GM10266 (cell line): ENCODE measurements at regions not wholly inside any gene's neighbourhood (a gene's known extent, or its start where the extent isn't known, plus 50 kb on each side); places are given as distances from the start of the nearest gene placed in this dataset.

ENCODE experiments used
- DNase-seq: peaks from one replicate; pipeline ENCODE4 v3.0.0; 2012; ENCODE audit errors: extremely low spot score
- TF ChIP-seq, protein P1 (sequence below): IDR thresholded peaks from 2 replicates; pipeline ENCODE4 v1.5.1; 2012; ENCODE audit warnings: mild to moderate bottlenecking, low read depth; ENCODE audit not compliant: control insufficient read depth, insufficient read depth; ENCODE audit errors: missing control alignments

DNA sequence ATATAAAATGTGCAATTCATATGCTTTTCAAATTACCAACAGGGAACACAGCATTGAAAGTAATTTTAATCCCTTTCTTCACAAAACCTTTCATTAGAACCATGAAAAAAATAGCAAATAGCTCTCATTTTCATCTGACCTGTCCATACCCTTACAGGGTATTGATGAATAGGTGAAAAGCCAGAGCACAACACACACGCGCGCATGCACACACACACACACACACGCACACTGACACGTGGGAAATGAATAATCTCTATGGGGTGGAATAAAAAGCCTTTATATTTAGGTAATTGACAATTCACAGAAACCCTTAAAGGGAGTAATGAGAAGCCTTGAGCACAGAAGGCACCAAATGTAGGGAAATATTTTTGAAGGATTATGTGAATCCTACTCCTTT lies 76.2 kb upstream of the POU2AF2 start:
- DNase-seq, result no peak
- TF ChIP-seq, protein P1, sequence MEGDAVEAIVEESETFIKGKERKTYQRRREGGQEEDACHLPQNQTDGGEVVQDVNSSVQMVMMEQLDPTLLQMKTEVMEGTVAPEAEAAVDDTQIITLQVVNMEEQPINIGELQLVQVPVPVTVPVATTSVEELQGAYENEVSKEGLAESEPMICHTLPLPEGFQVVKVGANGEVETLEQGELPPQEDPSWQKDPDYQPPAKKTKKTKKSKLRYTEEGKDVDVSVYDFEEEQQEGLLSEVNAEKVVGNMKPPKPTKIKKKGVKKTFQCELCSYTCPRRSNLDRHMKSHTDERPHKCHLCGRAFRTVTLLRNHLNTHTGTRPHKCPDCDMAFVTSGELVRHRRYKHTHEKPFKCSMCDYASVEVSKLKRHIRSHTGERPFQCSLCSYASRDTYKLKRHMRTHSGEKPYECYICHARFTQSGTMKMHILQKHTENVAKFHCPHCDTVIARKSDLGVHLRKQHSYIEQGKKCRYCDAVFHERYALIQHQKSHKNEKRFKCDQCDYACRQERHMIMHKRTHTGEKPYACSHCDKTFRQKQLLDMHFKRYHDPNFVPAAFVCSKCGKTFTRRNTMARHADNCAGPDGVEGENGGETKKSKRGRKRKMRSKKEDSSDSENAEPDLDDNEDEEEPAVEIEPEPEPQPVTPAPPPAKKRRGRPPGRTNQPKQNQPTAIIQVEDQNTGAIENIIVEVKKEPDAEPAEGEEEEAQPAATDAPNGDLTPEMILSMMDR, result no peak

DNA sequence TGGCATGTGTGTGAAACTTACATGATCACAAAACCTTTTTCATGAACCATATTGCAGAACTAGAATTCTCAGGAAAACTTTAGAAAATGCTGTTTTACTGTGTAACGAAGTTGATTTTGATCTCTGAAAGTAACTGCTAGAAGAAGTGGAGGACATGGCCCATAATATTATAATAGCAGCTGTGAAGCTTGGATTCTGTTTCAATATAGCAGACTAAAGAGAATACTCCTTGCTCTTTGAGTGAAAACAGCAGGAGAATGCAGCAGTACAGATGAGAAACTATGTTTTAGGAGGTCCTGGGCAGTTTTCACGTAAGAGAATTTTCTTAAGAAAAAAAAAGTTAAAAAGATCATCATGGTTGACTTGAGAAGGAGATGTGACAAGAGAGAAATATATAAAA lies 76.7 kb upstream of the POU2AF2 start:
- TF ChIP-seq, protein P1, result no peak
- no peak for DNase-seq

DNA sequence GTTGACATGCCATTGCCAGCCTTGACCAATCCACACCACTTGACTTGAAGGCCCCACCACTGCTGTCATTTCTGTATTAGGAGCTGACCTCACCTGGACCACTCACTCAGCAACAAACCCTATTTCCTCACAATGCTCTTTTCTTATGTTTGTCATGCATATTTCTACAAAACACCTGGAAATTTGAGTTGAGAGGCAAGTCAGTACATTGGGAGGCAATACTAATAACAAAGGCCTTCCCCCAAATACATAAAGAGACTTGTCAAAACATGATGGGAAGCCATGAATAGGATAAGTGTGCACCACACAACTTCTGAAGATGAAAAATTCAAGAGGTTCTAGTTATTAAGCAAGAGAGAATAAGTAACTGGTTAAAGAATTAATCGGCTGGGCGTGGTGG lies 77.9 kb upstream of the POU2AF2 start:
- TF ChIP-seq, protein P1, result no peak
- DNase-seq, result no peak

DNA sequence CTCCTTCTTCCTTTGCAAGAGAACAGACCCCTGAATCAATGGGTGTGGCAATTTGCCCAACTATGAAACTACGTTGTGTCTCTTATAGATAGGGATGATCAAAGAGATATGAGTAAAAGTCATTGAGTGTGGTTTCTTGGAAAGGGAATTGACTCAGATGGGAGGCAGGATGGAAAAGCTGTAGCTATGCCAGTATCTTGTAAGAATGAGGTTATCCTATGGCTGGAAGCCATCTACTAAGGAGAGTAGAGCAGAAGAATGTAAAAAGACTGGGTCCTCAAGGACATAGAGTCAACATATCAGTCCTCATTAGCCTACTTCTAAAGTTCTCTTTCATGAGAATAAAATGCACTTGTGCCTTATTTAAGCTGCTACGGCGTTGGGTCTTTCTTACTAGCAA lies 78.9 kb upstream of the POU2AF2 start:
- TF ChIP-seq, protein P1, result no peak
- no peak for DNase-seq

DNA sequence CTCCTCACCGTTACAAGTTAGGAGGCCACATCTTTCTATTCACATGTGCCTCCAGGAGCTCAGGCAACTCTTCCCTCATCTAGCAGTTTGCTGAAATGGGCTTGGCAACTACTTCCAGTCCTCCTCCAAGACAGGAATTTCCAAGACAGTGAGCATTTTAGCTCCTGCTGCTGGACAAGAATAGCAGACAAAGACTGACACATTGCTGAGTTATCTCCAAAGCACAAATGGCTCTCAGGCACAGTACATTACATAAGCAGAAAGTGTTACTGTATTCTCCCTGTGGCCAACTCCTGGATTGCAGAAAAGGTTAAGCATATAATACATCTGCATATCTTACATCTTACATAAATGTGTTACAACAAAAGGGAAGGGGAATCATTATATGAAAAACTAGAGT lies 83.2 kb upstream of the POU2AF2 start:
- TF ChIP-seq, protein P1, result no peak
- no peak for DNase-seq

DNA sequence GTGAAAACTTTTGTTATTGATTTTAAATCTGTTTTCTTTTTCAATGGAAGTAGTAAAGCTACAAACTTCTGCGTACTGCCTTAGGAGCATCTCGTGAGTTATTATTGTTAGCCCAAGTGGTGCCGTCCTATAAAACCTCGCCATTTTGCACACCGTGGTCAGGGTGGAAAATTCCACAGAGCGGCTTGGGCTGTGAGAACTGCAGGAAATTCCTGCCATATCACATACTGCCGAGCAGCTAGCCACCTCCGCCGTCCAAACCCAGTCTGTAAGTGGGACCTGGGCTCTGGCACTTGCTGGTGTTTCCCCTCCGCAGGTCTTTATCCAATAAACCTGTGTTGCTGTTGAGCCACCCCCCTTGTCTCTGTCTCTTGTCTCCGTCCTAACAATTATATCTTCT lies 88.0 kb upstream of the POU2AF2 start:
- DNase-seq, result no peak
- TF ChIP-seq, protein P1, result no peak

DNA sequence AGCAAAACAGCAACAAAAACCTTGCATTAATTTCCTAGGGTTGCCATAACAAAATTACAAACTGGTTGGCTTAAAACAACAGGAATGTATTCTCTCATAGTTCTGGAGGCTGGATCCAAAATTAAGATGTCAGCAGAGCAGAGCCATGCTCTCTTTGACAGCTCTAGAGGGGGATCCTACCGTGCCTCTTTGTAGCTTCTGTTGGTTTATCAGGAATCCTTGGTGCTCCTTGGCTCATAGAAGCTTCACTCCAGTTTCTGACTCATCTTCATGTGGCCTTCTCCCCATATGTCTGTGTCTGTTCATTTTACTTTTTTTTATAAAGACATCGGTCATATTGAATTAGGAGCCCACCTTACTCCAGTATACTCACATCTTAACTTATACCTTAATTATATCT lies 90.5 kb upstream of the POU2AF2 start:
- TF ChIP-seq, protein P1, result no peak
- DNase-seq, result no peak
